ENCODE measurements at regions not wholly inside any gene's neighbourhood (a gene's known extent, or its start where the extent isn't known, plus 50 kb on each side); places are given as distances from the start of the nearest gene placed in this dataset.

DNA sequence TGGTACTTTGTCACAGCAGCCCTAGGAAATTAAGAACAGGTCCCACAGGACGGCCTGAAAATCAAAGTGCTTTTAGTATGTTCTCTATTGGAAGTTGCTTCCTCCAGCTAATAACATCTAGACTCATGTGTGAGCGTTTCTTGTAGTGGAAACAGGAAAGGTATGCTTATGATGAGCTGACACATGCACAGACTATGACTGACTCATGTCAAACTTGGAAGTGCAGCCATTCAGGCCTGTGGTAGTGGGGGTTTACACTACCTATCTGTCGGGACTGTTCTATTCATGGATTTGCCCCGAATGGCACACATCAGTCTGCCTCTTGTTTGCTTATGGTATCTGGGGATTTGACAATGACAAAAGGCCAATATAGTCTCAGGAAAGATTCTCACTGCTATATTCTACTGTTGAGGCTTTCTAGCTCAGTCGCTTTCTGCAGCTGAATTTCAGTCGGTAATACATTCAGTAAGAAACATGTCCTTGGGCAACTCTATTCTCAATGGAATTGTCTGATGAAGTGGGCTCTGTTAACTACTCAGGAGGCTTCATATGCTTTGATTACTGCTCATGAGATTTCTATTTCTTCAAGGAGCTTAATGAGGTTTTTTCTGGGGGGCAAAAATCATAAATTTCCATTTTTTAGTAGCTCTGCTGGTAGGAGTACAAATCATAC lies 270.3 kb upstream of the DAAM1 start:
- ATAC-seq (no peak), FAIRE-seq (no peak), DNase-seq (ENCODE audit: low spot score) (no peak)
- POLR2A ChIA-PET, result no interaction called here
- Histone ChIP-seq H2AFZ (ENCODE audit: low read length) (no peak overlapping the region), H3K4me2 (ENCODE audit: low read depth, low read length) (no peak overlapping the region), H3K27me3 (ENCODE audit: control insufficient read depth in 1 of 2, insufficient read depth in 2 of 2, low read length in 2 of 2) (no peaks in the 10 kb centered on the region), H3K79me2 (ENCODE audit: insufficient read depth, low read length) (no peaks in the 10 kb centered on the region), H3K4me1 (ENCODE audit: insufficient read depth, low read length) (no peaks in the 10 kb centered on the region), H3K27ac (ENCODE audit: extremely low read length, insufficient read depth, low read length) (no peak overlapping the region), H3K4me3 (replicated peaks in 1 of 3; ENCODE audit: insufficient read depth in 1 of 3, low read depth in 2 of 3, low read length in 3 of 3) (no peak overlapping the region), H3K9ac (ENCODE audit: insufficient read depth, low read depth, low read length) (no peak overlapping the region), H3K9me3 (ENCODE audit: low read length) (no peaks in the 10 kb centered on the region), H4K20me1 (ENCODE audit: insufficient read depth, low read length) (no peaks in the 10 kb centered on the region), H3K36me3 (replicated peaks in 1 of 2; ENCODE audit: control insufficient read depth in 1 of 2, insufficient read depth in 2 of 2, low read length in 2 of 2) (no peaks in the 10 kb centered on the region)
- BruUV-seq (replicated peaks), result no TSS peak
- intact Hi-C loops (cut with micrococcal nuclease; ENCODE audit: unreplicated experiment), result no loop called here
- TF ChIP-seq, protein P1, sequence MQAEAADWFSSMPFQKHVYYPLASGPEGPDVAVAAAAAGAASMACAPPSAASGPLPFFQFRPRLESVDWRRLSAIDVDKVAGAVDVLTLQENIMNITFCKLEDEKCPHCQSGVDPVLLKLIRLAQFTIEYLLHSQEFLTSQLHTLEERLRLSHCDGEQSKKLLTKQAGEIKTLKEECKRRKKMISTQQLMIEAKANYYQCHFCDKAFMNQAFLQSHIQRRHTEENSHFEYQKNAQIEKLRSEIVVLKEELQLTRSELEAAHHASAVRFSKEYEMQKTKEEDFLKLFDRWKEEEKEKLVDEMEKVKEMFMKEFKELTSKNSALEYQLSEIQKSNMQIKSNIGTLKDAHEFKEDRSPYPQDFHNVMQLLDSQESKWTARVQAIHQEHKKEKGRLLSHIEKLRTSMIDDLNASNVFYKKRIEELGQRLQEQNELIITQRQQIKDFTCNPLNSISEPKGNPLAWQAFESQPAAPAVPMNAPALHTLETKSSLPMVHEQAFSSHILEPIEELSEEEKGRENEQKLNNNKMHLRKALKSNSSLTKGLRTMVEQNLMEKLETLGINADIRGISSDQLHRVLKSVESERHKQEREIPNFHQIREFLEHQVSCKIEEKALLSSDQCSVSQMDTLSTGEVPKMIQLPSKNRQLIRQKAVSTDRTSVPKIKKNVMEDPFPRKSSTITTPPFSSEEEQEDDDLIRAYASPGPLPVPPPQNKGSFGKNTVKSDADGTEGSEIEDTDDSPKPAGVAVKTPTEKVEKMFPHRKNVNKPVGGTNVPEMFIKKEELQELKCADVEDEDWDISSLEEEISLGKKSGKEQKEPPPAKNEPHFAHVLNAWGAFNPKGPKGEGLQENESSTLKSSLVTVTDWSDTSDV (CRISPR knock-in tag; IDR thresholded peaks at IDR 0.05), result no peak
- TF ChIP-seq, protein P2, sequence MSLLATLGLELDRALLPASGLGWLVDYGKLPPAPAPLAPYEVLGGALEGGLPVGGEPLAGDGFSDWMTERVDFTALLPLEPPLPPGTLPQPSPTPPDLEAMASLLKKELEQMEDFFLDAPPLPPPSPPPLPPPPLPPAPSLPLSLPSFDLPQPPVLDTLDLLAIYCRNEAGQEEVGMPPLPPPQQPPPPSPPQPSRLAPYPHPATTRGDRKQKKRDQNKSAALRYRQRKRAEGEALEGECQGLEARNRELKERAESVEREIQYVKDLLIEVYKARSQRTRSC (CRISPR knock-in tag; IDR thresholded peaks at IDR 0.05; ENCODE audit: low read depth), result no peak
- TF ChIP-seq MTA1 (CRISPR knock-in tag; IDR thresholded peaks at IDR 0.05; ENCODE audit: borderline replicate concordance), result no peak
- no peak for TF ChIP-seq ZBTB7A (CRISPR knock-in tag; IDR thresholded peaks at IDR 0.05)
- in situ Hi-C loops (cut with HindIII; ENCODE audit: extremely low pct_ligation_motif_present, low pct_unique_long_range_greater_than_20kb), result no loop called here
- CTCF ChIA-PET (ENCODE audit: low intra/inter-chr PET ratio, low total read pairs), result no interaction called here
- 20% methylated on average over 6 of the region's 6 CpGs for WGBS (ENCODE audit: low lambda C conversion rate)

DNA sequence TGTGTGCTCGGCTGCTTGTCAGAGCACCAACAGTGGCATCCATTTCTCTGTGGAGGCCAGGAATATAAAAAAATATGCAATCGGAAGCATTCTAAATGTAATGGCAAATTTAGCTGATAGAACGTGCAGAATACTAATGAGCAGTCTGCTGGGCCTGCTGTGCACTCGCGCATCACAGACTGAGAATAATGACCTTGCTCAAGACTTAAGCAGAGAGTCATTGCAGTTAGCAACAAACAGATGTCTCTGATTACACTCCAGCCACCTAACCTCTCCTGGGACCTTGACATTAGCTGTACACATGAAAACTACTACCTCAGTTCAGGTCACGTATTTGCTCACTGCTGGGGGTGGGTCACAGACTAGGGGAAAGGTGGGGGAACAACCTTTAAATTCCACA lies 269.2 kb upstream of the DAAM1 start:
- Histone ChIP-seq H3K9me3 (ENCODE audit: low read length) (no peaks in the 10 kb centered on the region), H3K79me2 (ENCODE audit: insufficient read depth, low read length) (no peaks in the 10 kb centered on the region), H3K4me3 (replicated peaks in 1 of 3; ENCODE audit: insufficient read depth in 1 of 3, low read depth in 2 of 3, low read length in 3 of 3) (no peak overlapping the region), H3K36me3 (replicated peaks in 1 of 2; ENCODE audit: control insufficient read depth in 1 of 2, insufficient read depth in 2 of 2, low read length in 2 of 2) (no peaks in the 10 kb centered on the region), H2AFZ (ENCODE audit: low read length) (no peak overlapping the region), H3K9ac (ENCODE audit: insufficient read depth, low read depth, low read length) (no peak overlapping the region), H4K20me1 (ENCODE audit: insufficient read depth, low read length) (no peaks in the 10 kb centered on the region), H3K27me3 (ENCODE audit: control insufficient read depth in 1 of 2, insufficient read depth in 2 of 2, low read length in 2 of 2) (no peaks in the 10 kb centered on the region), H3K4me1 (ENCODE audit: insufficient read depth, low read length) (no peaks in the 10 kb centered on the region), H3K4me2 (ENCODE audit: low read depth, low read length) (no peak overlapping the region), H3K27ac (ENCODE audit: extremely low read length, insufficient read depth, low read length) (no peak overlapping the region)
- no TSS peak for BruUV-seq (replicated peaks)
- no peak for TF ChIP-seq ZNF883 (CRISPR knock-in tag; IDR thresholded peaks at IDR 0.05; ENCODE audit: not compliant biosample characterization)
- no peak for TF ChIP-seq ETV6 (CRISPR knock-in tag; conservative IDR thresholded peaks at IDR 0.05)
- TF ChIP-seq, protein P3, sequence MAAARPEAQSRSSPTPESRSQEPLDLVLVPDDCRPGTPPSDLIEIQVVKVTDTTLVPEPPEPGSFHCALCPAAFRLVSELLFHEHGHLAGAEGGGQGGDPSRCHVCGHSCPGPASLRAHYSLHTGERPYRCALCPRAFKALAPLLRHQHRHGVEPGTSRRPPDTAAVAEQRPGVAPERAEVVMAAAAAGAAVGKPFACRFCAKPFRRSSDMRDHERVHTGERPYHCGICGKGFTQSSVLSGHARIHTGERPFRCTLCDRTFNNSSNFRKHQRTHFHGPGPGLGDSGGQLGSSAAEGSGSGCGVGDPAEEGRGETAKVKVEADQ (CRISPR knock-in tag; IDR thresholded peaks at IDR 0.05; ENCODE audit: borderline replicate concordance), result no peak
- no peak for TF ChIP-seq CENPT (CRISPR knock-in tag; IDR thresholded peaks at IDR 0.05; ENCODE audit: low read depth)
- TF ChIP-seq ZNF354B (CRISPR knock-in tag; IDR thresholded peaks at IDR 0.05), result no peak
- TF ChIP-seq CCDC6 (CRISPR knock-in tag; IDR thresholded peaks at IDR 0.05), result no peak
- FAIRE-seq, result no peak
- no peak for DNase-seq (ENCODE audit: low spot score)
- 5% methylated on average over 6 of the region's 6 CpGs for WGBS (ENCODE audit: low lambda C conversion rate)
- intact Hi-C loops (cut with micrococcal nuclease; ENCODE audit: unreplicated experiment), result no loop called here
- in situ Hi-C loops (cut with HindIII; ENCODE audit: extremely low pct_ligation_motif_present, low pct_unique_long_range_greater_than_20kb), result no loop called here
- ATAC-seq, result no peak
- ChIA-PET CTCF (ENCODE audit: low intra/inter-chr PET ratio, low total read pairs) (no interaction called here), POLR2A (no interaction called here)

All from HepG2 (cell line).